H9 (cell line): ENCODE measurements at regions not wholly inside any gene's neighbourhood (a gene's known extent, or its start where the extent isn't known, plus 50 kb on each side); places are given as distances from the start of the nearest gene placed in this dataset.

Experiments used
- DNase-seq: peaks from one replicate; pipeline ENCODE4 v3.0.0-alpha.2; 2017
- H2AFZ ChIP-seq: one replicate; pipeline ENCODE4 v1.6.1; 2013; ENCODE audit warnings: mild to moderate bottlenecking, low read length, control low read depth, moderate library complexity
- H2AK5ac ChIP-seq: 2 replicates; pipeline ENCODE4 v1.6.1; 2013; ENCODE audit warnings: low read length, control low read depth, mixed read lengths; ENCODE audit not compliant: insufficient read length
- H2BK120ac ChIP-seq: one replicate; pipeline ENCODE4 v1.6.1; 2013; ENCODE audit warnings: low read depth, mild to moderate bottlenecking, low read length, control low read depth, inconsistent platforms; ENCODE audit not compliant: poor library complexity, severe bottlenecking
- H2BK12ac ChIP-seq: 2 replicates; pipeline ENCODE4 v1.6.1; 2013; ENCODE audit warnings: low read length, control low read depth, mixed read lengths, low read depth; ENCODE audit not compliant: insufficient read length
- H2BK15ac ChIP-seq: 2 replicates; pipeline ENCODE4 v1.6.1; 2013; ENCODE audit warnings: low read depth, low read length, control low read depth
- H2BK20ac ChIP-seq: one replicate; pipeline ENCODE4 v1.6.1; 2013; ENCODE audit warnings: low read depth, mild to moderate bottlenecking, low read length, control low read depth, inconsistent platforms; ENCODE audit not compliant: poor library complexity, severe bottlenecking
- H2BK5ac ChIP-seq: 2 replicates; pipeline ENCODE4 v1.6.1; 2013; ENCODE audit warnings: low read length, control low read depth, mixed read lengths; ENCODE audit not compliant: insufficient read length
- H3K14ac ChIP-seq: 2 replicates; pipeline ENCODE4 v1.6.1; 2013; ENCODE audit warnings: low read length, control low read depth; ENCODE audit not compliant: insufficient read depth
- H3K18ac ChIP-seq: 2 replicates; pipeline ENCODE4 v1.6.1; 2013; ENCODE audit warnings: low read depth, mild to moderate bottlenecking, mixed read lengths, low read length, control low read depth; ENCODE audit not compliant: insufficient read length
- H3K23ac ChIP-seq: 2 replicates; pipeline ENCODE4 v1.6.1; 2013; ENCODE audit warnings: low read length, control low read depth, mixed read lengths, low read depth; ENCODE audit not compliant: insufficient read length
- H3K23me2 ChIP-seq: 2 replicates; pipeline ENCODE4 v1.6.1; 2013; ENCODE audit warnings: low read depth, mild to moderate bottlenecking, mixed read lengths, low read length, control low read depth; ENCODE audit not compliant: insufficient read length, poor library complexity, severe bottlenecking
- H3K27ac ChIP-seq: 2 replicates; pipeline ENCODE4 v1.5.1; 2013; ENCODE audit warnings: low read length, control low read depth, mixed read lengths, low read depth; ENCODE audit not compliant: insufficient read length
- H3K27me3 ChIP-seq: 2 replicates; pipeline ENCODE4 v1.6.1; 2013; ENCODE audit warnings: low read length, control low read depth, inconsistent platforms; ENCODE audit not compliant: insufficient read depth
- H3K4ac ChIP-seq: 2 replicates; pipeline ENCODE4 v1.6.1; 2013; ENCODE audit warnings: low read depth, mild to moderate bottlenecking, control low read depth, inconsistent platforms, low read length, moderate library complexity
- H3K4me1 ChIP-seq: 2 replicates; pipeline ENCODE4 v1.6.1; 2013; ENCODE audit warnings: low read length, control low read depth, inconsistent platforms; ENCODE audit not compliant: insufficient read depth
- H3K4me2 ChIP-seq: 2 replicates; pipeline ENCODE4 v1.6.1; 2013; ENCODE audit warnings: low read length, control low read depth, mixed read lengths; ENCODE audit not compliant: insufficient read length, insufficient read depth
- H3K56ac ChIP-seq: 2 replicates; pipeline ENCODE4 v1.6.1; 2013; ENCODE audit warnings: low read depth, mild to moderate bottlenecking, mixed read lengths, low read length, control low read depth; ENCODE audit not compliant: insufficient read length
- H3K79me1 ChIP-seq: 2 replicates; pipeline ENCODE4 v1.6.1; 2013; ENCODE audit warnings: low read depth, mild to moderate bottlenecking, moderate library complexity, low read length, control low read depth, inconsistent platforms; ENCODE audit not compliant: insufficient read depth, poor library complexity, severe bottlenecking
- H3K79me2 ChIP-seq: 2 replicates; pipeline ENCODE4 v1.6.1; 2013; ENCODE audit warnings: low read length, control low read depth, inconsistent platforms; ENCODE audit not compliant: insufficient read depth
- H3K9ac ChIP-seq: 2 replicates; pipeline ENCODE4 v1.6.1; 2013; ENCODE audit warnings: low read length, control low read depth, mixed read lengths; ENCODE audit not compliant: insufficient read length; ENCODE audit errors: extremely low read depth
- H3K9me3 ChIP-seq: one replicate; pipeline ENCODE4 v1.6.1; 2013; ENCODE audit warnings: low read depth, low read length, inconsistent platforms; ENCODE audit not compliant: control insufficient read depth
- H3T11ph ChIP-seq: one replicate; pipeline ENCODE4 v1.6.1; 2013; ENCODE audit warnings: mild to moderate bottlenecking, low read length, control low read depth, inconsistent platforms
- H4K20me1 ChIP-seq: one replicate; pipeline ENCODE4 v1.6.1; 2013; ENCODE audit not compliant: control insufficient read depth, insufficient read length, insufficient read depth
- H4K5ac ChIP-seq: 2 replicates; pipeline ENCODE4 v1.6.1; 2013; ENCODE audit warnings: low read depth, mild to moderate bottlenecking, mixed read lengths, low read length, control low read depth; ENCODE audit not compliant: insufficient read length
- H4K8ac ChIP-seq: replicated peaks from 2 replicates; pipeline ENCODE4 v1.6.1; 2013; ENCODE audit warnings: low read length, control low read depth, mixed read lengths, low read depth; ENCODE audit not compliant: insufficient read length
- H4K91ac ChIP-seq: 2 replicates; pipeline ENCODE4 v1.6.1; 2013; ENCODE audit warnings: low read depth, mild to moderate bottlenecking, moderate library complexity, mixed read lengths, low read length, control low read depth; ENCODE audit not compliant: insufficient read length
- H3K27ac Mint-ChIP-seq, 3 experiments: 2 replicates in 2 of 3; 3 replicates in 1 of 3; pipeline ENCODE4 v1.8.0; 2020 to 2021; ENCODE audit warnings: mixed read lengths in 3 of 3, mild to moderate bottlenecking in 1 of 3, moderate library complexity in 1 of 3
- H3K27me3 Mint-ChIP-seq: 2 replicates; pipeline ENCODE4 v1.8.0; 2021; ENCODE audit warnings: low read depth, mild to moderate bottlenecking, moderate library complexity, mixed read lengths
- H3K36me3 Mint-ChIP-seq, 3 experiments: 2 replicates in 2 of 3; 3 replicates in 1 of 3; pipeline ENCODE4 v1.8.0; 2020 to 2021; ENCODE audit warnings: low read depth in 3 of 3, mixed read lengths in 3 of 3; ENCODE audit not compliant: insufficient read depth in 1 of 3
- H3K4me1 Mint-ChIP-seq, 2 experiments: 2 replicates each; pipeline ENCODE4 v1.8.0; 2020; ENCODE audit warnings: mixed read lengths in 2 of 2
- H3K4me3 Mint-ChIP-seq, 2 experiments: 2 replicates in 1 of 2; 3 replicates in 1 of 2; pipeline ENCODE4 v1.8.0; 2020 to 2021; ENCODE audit warnings: mild to moderate bottlenecking in 2 of 2, mixed read lengths in 2 of 2, moderate library complexity in 1 of 2
- H3K9me3 Mint-ChIP-seq, 2 experiments: 2 replicates in 1 of 2; 3 replicates in 1 of 2; pipeline ENCODE4 v1.8.0; 2020; ENCODE audit warnings: mild to moderate bottlenecking in 2 of 2, mixed read lengths in 2 of 2, moderate library complexity in 1 of 2
- WGBS: extraction: QIAGEN DNeasy Blood & Tissue Kit; methylation state at CpG from one replicate; pipeline ENCODE4 v1.1.7; 2013; ENCODE audit warnings: missing lambda C conversion rate, low lambda C conversion rate, mixed read lengths; ENCODE audit not compliant: insufficient read length; ENCODE audit errors: extremely low coverage; 5-methylcytosine and 5-hydroxymethylcytosine counted together
- TF ChIP-seq, protein P1 (sequence below): fragments of 200-600 bp; sonication (generic); conservative IDR thresholded peaks from 3 replicates; pipeline ENCODE4 v1.8.0; 2021; ENCODE audit warnings: antibody characterized with exemption, mild to moderate bottlenecking

DNA sequence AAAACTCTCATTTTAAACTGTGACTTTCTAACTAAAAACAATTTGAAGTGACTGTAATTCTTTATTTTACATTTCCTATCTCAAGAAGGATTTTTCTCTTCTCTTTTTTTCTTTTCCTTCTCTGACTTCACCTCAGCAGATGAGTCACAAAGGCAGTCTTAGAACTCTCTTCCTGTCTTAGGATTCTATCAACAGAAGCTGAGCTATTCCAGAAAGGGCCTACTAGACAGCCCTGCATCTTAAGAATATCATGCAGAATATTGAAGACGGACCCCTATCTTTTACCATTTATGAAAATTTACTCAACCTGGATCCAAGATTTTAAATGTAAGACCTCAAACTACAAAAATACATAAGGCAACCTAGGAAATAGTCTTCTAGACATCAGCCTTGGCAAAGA lies 365.7 kb upstream of the SEMA3C start:
- Histone ChIP-seq H2BK12ac (no peak overlapping the region), H3K27ac (no peak overlapping the region), H2BK15ac (no peak overlapping the region), H3K23me2 (no peaks in the 10 kb centered on the region), H3K18ac (no peak overlapping the region), H3K27me3 (no peaks in the 10 kb centered on the region), H3K4ac (no peak overlapping the region), H3K79me1 (no peaks in the 10 kb centered on the region), H4K5ac (no peak overlapping the region), H3K4me2 (no peak overlapping the region), H2AFZ (no peak overlapping the region), H4K20me1 (no peaks in the 10 kb centered on the region), H2BK20ac (no peak overlapping the region), H3K79me2 (no peaks in the 10 kb centered on the region), H3T11ph (no peak overlapping the region), H2BK5ac (no peak overlapping the region), H3K4me1 (no peaks in the 10 kb centered on the region), H3K14ac (no peak overlapping the region), H3K9ac (no peak overlapping the region), H3K9me3 (no peaks in the 10 kb centered on the region), H4K91ac (no peak overlapping the region), H2AK5ac (no peak overlapping the region), H2BK120ac (no peak overlapping the region), H4K8ac (no peak overlapping the region), H3K56ac (no peak overlapping the region), H3K23ac (no peak overlapping the region)
- no peak for DNase-seq
- TF ChIP-seq, protein P1, sequence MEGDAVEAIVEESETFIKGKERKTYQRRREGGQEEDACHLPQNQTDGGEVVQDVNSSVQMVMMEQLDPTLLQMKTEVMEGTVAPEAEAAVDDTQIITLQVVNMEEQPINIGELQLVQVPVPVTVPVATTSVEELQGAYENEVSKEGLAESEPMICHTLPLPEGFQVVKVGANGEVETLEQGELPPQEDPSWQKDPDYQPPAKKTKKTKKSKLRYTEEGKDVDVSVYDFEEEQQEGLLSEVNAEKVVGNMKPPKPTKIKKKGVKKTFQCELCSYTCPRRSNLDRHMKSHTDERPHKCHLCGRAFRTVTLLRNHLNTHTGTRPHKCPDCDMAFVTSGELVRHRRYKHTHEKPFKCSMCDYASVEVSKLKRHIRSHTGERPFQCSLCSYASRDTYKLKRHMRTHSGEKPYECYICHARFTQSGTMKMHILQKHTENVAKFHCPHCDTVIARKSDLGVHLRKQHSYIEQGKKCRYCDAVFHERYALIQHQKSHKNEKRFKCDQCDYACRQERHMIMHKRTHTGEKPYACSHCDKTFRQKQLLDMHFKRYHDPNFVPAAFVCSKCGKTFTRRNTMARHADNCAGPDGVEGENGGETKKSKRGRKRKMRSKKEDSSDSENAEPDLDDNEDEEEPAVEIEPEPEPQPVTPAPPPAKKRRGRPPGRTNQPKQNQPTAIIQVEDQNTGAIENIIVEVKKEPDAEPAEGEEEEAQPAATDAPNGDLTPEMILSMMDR: no peak
- WGBS: no CpG with 5 or more reads among the region's 1 CpG
- Mint-ChIP-seq H3K27me3 (no peaks in the 10 kb centered on the region), H3K4me3 (no peak overlapping the region), H3K9me3 (peaks cover 3 to 4% of the 10 kb centered on the region in 2 experiments; a peak in 2 of 5 replicates), H3K36me3 (no peaks in the 10 kb centered on the region; a peak in 1 of 7 replicates), H3K4me1 (no peaks in the 10 kb centered on the region), H3K27ac (no peak overlapping the region)
